GM19025 (cell line): ENCODE measurements at regions not wholly inside any gene's neighbourhood (a gene's known extent, or its start where the extent isn't known, plus 50 kb on each side); places are given as distances from the start of the nearest gene placed in this dataset.
"Not testable (repeated sequence)": the region's sequence is repeated elsewhere in the genome, so short reads cannot be mapped to it uniquely, and the experiment has no call there.

Experiments used
- ATAC-seq: cut with Tn5 transposase; IDR thresholded peaks from one replicate; pipeline ENCODE4 v1.9.1; 2021; ENCODE audit warnings: mild to moderate bottlenecking, low read depth, moderate library complexity; ENCODE audit not compliant: unreplicated experiment

DNA sequence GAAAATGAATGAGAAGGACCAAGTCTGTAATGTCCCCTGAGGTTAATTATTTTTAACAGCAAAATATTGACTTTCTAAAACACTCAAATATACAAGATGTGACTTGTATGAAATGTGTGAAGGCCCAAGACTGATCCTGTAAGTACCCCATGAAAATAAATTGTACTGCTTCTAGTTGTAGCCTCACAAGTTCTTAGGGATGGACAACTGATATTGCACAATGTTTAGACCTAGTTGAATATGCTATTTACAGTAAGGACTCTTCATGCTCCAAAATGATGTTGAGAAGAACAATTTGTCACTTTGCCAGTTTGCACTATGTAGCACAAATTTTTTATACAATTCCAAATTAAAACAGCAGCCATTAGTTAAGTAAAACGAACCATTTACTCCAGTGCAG lies 139.7 kb upstream of the GDNF start:
- ATAC-seq: no peak

DNA sequence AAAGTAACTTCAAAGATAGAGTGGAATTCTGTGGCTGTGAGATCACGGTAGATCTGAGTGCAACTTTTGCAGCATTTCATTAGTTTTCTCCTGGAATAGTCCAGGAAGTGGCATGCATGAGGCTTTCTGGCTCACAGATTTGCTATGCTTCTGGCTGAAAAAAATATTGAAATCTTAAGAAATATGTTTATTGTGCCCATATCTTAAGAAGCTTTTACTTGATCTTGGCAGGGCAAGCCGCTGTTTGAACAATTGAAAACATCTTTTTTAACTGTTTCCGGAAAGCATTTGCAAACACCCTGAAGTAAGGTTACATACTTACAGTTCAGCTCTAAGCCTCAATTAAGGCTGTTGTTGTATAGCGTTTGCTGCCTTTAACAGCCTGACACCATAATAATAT lies 135.7 kb upstream of the GDNF start:
- no peak for ATAC-seq

DNA sequence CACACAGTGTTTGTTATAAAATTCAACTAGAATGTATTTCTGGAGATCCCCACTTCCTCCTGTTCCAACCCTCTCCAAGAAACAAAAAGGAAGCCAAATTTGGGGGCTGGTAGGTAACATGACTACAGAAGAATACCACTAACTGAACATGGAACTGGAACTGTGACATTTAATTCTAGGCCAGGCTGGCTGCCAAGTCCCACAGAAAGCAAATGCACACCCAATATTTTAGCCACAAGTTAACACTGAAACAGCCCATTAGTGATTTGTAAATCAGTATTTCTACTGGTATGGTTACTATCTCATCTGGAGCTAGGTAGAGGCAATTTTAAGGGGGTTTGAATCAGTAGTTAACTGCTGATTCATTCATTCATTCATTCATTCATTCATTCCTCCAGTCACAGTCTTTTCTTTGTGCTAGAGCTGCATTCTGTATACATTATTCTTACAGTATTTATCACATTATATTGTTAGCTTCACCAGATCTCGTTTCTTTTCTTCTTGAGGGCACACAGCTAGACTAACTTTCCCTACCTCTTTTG lies 131.7 kb upstream of the GDNF start:
- no peak for ATAC-seq

DNA sequence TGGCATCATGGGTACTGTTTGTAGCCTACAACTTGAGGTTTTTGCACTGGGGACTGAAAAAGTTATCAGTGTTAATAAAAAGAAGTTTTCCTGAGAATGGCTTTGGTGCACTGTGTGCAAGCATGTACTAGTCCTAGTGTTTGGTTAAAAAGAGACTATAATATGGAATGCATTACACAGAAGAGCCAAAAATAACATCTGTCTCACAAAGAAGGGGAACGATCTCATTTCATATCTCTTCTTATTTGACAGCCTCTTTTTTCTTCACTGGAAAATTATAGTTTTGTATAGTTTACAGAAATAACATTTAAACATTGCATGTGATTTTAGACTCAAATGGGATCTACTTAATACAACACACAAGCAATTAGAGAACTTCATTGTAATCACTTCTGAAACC lies 127.0 kb upstream of the GDNF start:
- ATAC-seq: no peak

DNA sequence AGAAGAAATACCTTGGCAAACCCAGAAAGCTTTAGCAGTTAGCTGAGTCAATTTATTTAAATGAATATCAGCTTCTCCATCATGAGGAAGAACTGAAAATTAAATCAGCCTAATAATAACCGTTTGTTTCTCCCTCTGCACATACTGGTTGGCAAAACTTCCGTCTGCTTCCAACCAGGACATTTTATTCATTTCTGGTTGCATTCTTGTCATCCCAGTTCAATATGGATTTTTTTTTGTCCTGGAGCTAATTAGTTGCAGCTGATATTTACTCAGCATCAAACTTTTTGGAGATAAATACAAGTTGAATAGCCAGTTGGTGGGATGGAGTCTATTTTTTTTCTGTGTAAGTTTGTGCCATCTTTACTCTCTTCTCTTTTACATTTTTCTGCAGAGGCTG lies 126.5 kb upstream of the GDNF start:
- ATAC-seq: no peak

DNA sequence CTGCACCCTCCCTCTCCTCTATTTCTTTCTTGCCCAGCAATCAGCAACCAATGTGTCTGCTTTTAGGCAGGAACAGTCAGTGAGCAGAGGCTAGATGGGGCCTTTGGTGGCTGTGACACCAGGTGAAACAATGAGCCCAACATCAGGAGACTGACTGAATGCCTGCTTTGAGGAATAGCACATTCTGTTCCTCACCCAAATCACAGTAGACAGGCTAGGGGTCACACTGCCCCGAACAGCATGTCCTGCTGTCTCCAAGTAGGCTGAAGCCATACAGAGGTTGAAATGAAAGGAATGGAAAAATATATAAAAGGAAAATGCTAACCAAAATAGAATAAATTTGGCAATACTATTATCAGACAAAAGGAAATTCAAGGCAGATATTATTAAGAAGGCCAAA lies 122.5 kb upstream of the GDNF start:
- no peak for ATAC-seq

DNA sequence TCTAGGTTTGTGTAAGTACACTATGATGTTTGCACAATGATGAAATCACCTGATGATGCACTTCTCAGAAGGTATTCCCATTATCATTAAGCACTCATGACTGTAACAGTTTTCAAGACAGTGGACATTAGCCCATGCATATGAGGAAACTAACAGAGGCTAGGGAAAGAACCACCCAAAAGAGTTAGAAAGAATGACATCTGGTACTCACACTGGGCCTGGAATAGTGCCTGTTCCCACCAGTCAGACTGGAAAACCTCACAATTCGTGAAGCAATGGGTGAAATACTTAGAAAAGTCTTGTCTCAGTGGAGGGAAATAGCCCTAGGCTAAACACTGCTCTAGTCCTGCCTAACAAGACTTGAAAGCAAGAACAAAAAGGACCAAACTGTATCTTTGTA lies 117.4 kb upstream of the GDNF start:
- ATAC-seq: no peak

DNA sequence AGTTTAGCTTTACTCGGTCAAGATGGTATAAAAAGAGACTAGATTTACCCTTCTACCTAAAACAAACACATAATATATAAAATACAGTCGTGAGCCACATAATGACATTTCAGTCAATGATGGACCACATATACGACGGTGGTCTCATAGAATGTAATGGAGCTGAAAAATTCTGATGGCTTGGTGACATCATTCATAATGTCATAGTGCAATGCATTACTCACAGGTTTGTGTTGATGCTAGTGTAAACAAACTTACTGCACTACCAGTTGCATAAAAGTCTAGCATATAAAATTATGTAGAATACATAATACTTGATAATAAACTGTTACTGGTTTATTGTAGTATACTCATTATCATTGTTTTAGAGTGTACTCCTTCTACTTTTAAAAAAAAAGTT lies 115.9 kb upstream of the GDNF start:
- ATAC-seq: no peak

DNA sequence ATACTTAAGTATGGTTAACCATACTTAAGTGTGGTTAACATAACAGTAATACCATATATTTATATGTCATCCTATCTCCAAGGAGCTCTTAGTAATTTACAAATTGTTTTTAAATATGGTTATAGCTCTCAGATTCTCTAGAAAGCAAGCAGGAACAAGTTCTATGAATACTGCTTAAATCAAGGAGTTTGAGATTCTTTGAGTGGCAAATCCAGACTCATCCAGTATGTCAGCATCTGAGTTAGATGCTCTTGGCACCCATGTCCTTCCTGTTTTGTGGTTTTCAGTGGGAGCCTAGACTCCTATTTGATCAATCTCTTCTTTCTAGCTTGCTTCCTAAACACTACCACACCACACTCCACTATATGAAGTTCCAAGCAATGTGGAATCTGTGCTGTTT lies 114.7 kb upstream of the GDNF start:
- ATAC-seq: no peak

DNA sequence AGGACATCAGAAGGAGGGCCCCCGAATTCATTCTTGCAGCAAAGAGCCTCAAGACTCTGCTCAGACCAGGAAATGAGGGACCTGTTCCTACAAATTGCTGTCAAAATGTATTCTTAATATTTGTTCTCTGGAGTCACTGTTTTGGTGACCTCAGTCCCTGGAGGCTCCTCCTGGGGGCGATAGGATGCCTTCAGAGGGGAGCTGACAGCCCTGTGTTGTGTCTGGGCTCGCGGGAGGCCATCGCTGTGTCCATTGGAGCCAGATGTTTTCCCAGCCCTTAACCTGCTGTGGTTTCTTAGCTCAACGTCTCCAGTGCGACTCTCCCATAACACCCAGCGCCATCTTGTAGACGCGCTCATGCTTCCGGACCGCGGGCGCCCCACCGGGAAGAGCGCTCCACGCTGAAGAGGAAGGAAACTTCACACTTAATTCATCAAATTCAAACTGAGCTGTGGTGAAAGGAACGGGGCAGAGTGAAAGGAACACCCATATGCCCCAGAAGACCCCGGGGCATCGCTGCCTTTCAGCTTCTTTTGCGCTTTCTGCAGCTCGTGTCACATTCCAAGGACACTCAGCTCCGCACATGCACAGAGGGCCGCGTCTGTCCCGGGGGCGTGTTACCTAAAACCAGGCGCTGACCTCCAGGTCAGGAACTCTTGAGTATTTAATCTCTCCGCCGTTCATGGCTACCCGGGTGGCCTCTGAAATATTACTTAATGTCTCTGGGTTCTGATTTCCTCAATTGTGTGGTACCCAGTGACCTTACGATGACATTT lies 112.3 kb upstream of the GDNF start:
- ATAC-seq: no peak

DNA sequence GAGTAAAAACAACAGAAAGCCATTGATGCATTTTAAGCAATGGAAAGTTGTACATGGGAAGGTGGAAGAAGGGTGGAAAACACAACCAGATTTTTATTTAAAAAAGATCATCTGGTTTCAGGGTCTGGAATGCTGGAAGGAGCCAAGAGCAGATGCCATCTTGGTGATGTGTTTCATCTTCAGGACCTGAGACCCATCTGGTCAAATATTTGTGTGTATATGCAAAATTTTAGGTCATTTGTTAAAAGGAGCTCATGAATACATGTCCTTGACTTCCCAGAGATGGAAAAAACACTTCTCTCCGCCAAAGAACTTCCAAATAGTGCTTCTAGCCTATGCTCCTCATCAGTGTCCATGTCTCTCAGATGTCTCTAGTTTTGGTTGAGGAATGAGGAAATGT lies 110.6 kb upstream of the GDNF start:
- ATAC-seq: no peak

DNA sequence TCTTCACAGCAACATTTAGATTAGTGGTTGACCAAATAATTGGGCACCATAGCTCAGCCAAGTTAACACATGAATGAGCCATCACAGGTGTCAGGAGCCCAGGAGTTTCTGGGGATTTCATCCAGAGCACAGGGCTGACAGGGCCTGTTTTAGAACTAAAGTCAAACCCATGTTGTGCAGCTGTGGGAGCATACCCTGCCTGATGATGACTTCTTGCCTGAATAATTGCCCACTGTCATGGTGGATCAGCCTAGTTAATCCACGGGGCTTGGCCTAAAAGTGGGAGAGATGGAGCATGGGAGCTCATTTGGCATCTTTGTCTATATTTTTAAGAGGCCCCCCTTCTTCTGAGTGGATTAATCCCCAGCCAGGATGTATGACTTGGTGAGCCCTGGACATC lies 105.6 kb upstream of the GDNF start:
- ATAC-seq: no peak

DNA sequence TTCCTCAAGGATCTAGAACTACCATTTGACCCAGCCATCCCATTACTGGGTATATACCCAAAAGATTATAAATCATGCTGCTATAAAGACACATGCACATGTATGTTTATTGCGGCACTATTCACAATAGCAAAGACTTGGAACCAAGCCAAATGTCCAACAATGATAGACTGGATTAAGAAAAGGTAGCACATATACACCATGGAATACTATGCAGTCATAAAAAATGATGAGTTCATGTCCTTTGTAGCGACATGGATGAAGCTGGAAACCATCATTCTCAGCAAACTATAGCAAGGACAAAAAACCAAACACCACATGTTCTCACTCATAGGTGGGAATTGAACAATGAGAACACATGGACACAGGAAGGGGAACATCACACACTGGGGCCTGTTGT lies 103.3 kb upstream of the GDNF start:
- not testable (repeated sequence) for ATAC-seq

DNA sequence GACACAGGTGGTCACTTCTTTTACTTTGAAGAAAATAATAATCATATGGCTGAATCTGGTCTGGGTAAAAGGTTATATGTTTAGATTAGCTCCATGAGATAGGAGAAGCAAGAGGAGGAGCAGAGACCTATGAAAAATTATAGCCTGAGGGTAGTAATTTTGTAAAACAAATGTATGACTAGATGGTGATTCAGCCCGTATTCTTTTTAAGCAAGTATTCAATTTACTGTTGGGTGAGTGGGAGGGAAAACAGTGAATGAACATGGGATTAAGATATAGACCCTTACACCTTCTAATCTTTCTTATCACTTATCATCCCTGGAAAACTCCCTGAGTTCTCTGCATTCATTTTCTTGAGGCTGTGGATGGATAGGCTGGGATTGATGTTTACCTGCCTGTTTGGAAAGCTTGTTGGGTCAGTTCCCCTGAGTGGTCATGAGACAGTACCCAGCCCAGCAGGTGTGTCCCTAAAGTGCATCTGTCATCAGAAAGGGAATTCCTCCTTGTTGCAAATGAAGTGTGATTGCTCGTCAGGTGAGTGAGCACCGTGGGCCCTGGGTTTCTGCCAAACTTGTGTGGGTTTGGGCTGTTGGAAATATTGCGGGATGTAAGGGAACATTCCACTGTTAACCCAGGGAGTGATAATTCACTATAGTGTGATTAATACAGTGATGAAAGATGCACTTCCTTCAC lies 101.2 kb upstream of the GDNF start:
- no peak for ATAC-seq

DNA sequence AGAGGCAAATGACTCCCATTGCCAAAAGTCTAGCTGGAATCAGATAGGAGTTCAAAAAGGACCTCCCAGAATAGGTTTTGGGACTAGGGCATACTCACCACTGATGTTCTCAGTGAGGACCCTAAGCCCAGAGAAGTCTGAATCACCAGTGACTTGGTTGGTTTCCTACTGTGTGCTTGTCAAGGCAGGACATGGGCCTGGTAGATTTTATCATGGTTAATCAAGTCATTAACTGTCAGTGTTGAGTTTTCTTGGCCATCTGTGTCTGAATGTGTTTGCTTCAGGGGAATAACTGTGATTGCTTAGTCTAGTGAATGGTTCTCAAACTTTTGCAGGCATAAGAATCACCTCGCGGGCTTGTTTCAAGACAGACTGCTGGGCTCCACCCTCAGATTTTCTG lies 99.0 kb upstream of the GDNF start:
- no peak for ATAC-seq

DNA sequence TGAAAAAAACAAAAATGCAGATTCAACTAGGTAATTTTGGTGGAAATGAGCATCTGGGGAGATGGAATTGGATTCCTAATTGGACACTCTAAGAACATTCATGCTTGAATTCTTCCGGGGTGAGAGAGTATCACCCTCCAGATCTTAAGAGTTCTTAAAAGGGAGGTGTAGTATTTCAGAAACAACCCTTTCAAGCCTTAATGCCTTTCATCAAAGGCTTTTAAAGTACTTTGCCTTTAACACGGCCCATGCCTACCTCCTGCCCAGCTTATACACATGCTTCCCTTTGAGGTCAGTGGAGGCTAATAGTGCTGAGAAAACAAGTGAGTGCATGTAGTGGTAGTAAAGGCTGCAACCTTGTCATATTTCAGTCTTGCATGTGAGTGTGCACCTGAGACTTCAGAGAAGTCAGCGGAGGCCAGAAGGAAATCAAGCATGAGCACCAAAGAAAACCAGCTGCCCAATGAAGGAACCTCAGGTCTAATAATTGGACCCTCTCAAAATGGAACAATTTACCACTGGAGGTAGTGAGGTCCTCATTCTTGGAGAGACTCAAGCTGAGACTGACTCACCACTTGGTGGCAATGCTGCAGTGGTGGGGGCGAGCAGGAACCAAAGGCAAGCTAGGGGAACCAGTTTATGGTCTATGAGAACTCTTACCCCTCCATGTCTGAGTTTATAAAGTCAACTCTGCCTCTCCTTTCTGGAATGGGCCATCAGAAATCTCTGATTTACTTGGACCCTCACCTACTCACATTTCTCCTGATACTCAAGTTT lies 98.4 kb upstream of the GDNF start:
- ATAC-seq: no peak

DNA sequence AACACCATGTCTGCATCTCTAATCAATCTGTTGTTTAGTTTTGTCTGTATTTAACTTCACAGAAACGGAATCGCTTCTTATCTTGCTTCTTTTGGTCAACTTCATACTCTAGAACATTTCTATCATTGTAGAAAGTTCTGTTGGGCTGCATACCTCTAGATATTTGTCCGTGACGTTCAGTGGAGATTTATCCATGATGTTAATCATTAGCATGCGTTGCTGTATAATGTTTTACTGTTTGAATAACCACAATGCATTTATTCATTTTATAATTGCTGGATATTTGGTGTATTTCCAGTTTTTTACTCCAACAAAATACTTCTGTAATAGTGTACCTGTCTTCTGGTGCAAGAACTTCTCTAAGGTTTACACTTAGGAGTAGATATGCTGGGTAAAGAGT lies 96.2 kb upstream of the GDNF start:
- no peak for ATAC-seq

DNA sequence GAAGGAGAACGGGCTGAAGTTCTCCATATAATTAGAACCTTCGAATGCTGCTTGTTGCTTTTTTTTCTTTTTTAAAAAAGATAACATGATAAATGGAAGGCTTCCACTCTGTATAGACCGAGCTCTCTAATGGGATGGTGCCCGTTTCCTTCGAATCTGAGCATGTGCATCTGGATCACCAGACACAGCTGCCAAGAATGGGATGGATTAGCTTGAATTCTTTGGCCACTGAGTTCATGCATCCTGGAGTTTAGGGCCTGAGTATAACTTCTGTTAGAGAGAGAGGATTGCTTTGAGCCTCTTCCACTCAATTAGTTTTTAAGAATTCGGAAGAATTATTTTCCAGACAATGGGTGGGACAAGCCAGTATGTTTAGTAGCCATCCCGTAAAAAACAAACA lies 93.7 kb upstream of the GDNF start:
- no peak for ATAC-seq

DNA sequence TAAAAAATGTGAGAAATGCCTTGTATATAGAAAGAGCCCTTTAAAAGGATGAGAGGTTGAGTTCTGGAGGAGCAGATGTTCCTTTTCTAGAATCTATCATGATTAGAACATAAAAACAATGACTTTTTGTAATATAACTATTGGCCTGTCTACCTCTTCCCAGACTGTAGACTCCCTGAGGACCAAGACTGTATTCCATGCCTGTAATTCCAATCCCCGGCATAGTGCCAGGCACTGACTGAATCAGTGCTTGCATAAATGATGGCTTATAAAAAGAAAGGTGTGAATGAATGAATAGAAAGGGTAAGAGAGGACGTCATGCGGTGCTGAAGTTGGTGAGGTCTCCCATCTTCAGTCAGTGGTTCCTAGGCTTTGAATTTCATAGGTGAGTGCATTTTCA lies 92.6 kb upstream of the GDNF start:
- ATAC-seq: no peak

DNA sequence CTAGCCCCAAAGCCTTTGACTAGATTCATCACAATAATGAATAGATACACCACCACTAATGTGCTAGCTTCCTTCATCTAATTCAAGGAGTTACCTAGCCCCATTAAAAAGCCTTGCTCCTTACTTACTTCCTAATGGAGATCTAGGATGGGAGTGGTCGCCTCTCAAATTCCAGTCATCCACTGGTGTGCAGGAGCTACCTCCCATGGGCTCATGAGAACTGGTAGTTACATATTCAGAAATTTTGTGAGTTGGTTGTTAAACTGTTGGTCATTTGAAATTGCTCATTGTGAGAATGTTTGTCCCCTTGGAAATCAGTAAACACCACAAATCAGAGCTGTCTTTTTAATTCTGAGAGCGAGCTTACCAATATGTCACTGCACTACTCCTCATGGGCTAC lies 91.7 kb upstream of the GDNF start:
- ATAC-seq: no peak

DNA sequence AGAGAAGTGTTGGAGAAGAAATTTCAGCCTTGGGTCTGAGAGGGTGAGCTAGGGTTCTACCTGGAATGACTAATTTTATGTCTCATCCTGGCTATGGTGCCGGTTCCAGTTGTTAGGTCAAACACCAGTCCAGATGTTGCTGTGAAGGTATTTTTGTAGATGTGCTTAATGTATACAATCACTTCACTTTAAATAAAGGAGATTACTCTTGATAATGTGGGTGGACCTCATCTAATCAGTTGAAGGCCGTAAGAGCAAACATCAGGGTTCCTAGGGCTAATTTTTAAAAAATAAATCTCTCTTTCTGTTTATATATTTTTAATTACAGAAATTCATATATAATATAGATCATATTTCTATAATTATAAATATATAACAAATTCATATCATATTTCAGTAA lies 90.5 kb upstream of the GDNF start:
- no peak for ATAC-seq
